IMR-90 (cell line): ENCODE measurements at regions not wholly inside any gene's neighbourhood (a gene's known extent, or its start where the extent isn't known, plus 50 kb on each side); places are given as distances from the start of the nearest gene placed in this dataset.

Experiments
- ATAC-seq: fragments of 200-7000 bp; cut with Tn5 transposase; 2 replicates; pipeline ENCODE4 v1.9.1; 2020; ENCODE audit warnings: low read depth, mild to moderate bottlenecking, moderate library complexity
- BruUV-seq: library from RNA; stranded (reverse); fragments of 400-500 nt; replicated peaks from 2 replicates; lab custom pipeline; 2021; lab: Mats Ljungman, UMichigan
- CTCF ChIA-PET: fragments of 300-600 bp; formaldehyde crosslinking; extraction: SDS; loops from one replicate; lab custom pipeline; 2021; ENCODE audit warnings: antibody characterized with exemption; lab: Yijun Ruan, JAX
- POLR2A ChIA-PET: fragments of 300-600 bp; sonication (Branson Sonifier 250); formaldehyde crosslinking; loops from one replicate; lab custom pipeline; 2022; ENCODE audit warnings: antibody characterized with exemption; ENCODE audit not compliant: unreplicated experiment; lab: Charles Lee
- DNase-seq: peaks from one replicate; pipeline ENCODE4 v3.0.0; 2013
- H2AFZ ChIP-seq: replicated peaks from 2 replicates; pipeline ENCODE3; 2013; ENCODE audit warnings: low read length, mild to moderate bottlenecking; ENCODE audit not compliant: poor library complexity
- H2AK5ac ChIP-seq: 2 replicates; pipeline ENCODE4 v1.6.1; 2013; ENCODE audit warnings: low read depth, low read length, inconsistent platforms
- H2AK9ac ChIP-seq: replicated peaks from 2 replicates; pipeline ENCODE3; 2013; ENCODE audit warnings: mild to moderate bottlenecking, low read depth, low read length, moderate library complexity; ENCODE audit not compliant: poor library complexity
- H2BK120ac ChIP-seq: 2 replicates; pipeline ENCODE4 v1.6.1; 2013; ENCODE audit warnings: low read depth, low read length, inconsistent platforms
- H2BK15ac ChIP-seq: 3 replicates; pipeline ENCODE4 v1.6.1; 2013; ENCODE audit warnings: low read depth, low read length, inconsistent platforms
- H2BK20ac ChIP-seq: 2 replicates; pipeline ENCODE4 v1.6.1; 2013; ENCODE audit warnings: low read depth, mild to moderate bottlenecking, inconsistent platforms, low read length, moderate library complexity
- H2BK5ac ChIP-seq: 2 replicates; pipeline ENCODE4 v1.6.1; 2013; ENCODE audit warnings: mild to moderate bottlenecking, low read depth, low read length, inconsistent platforms; ENCODE audit not compliant: poor library complexity, severe bottlenecking
- H3K14ac ChIP-seq: replicated peaks from 2 replicates; pipeline ENCODE4 v1.6.1; 2013; ENCODE audit warnings: low read depth, low read length, inconsistent platforms
- H3K18ac ChIP-seq: 2 replicates; pipeline ENCODE4 v1.6.1; 2013; ENCODE audit warnings: low read depth, low read length, control low read depth
- H3K23ac ChIP-seq: 2 replicates; pipeline ENCODE4 v1.6.1; 2013; ENCODE audit warnings: low read depth, low read length, inconsistent platforms
- H3K27ac ChIP-seq: 2 replicates; pipeline ENCODE4 v1.5.1; 2013; ENCODE audit warnings: mild to moderate bottlenecking, control low read depth, low read length; ENCODE audit not compliant: insufficient read depth
- H3K27me3 ChIP-seq: 2 replicates; pipeline ENCODE4 v1.6.1; 2013; ENCODE audit warnings: low read length; ENCODE audit not compliant: control insufficient read depth, insufficient read depth
- H3K36me3 ChIP-seq: 2 replicates; pipeline ENCODE4 v1.6.1; 2013; ENCODE audit warnings: low read length, mixed read lengths; ENCODE audit not compliant: control insufficient read depth, insufficient read depth
- H3K4ac ChIP-seq: 2 replicates; pipeline ENCODE4 v1.6.1; 2013; ENCODE audit warnings: low read depth, low read length, inconsistent platforms
- H3K4me1 ChIP-seq: 2 replicates; pipeline ENCODE4 v1.6.1; 2013; ENCODE audit warnings: low read length, mixed read lengths; ENCODE audit not compliant: control insufficient read depth, insufficient read depth
- H3K4me2 ChIP-seq: 2 replicates; pipeline ENCODE4 v1.6.1; 2013; ENCODE audit warnings: low read depth, mild to moderate bottlenecking, control low read depth, low read length, moderate library complexity
- H3K4me3 ChIP-seq: 2 replicates; pipeline ENCODE4 v1.5.1; 2013; ENCODE audit warnings: low read depth, mild to moderate bottlenecking, control low read depth, low read length, moderate library complexity; ENCODE audit not compliant: insufficient read depth
- H3K56ac ChIP-seq: 2 replicates; pipeline ENCODE4 v1.6.1; 2013; ENCODE audit warnings: low read length, inconsistent platforms; ENCODE audit not compliant: insufficient read depth; ENCODE audit errors: extremely low read depth
- H3K79me1 ChIP-seq, 2 experiments: 2 replicates each; pipeline ENCODE4 v1.6.1; 2013; ENCODE audit warnings: low read length in 2 of 2, inconsistent platforms in 1 of 2, low read depth in 1 of 2
- H3K9ac ChIP-seq: 2 replicates; pipeline ENCODE4 v1.6.1; 2013; ENCODE audit warnings: low read depth, low read length, control low read depth
- H3K9me1 ChIP-seq: 2 replicates; pipeline ENCODE4 v1.6.1; 2013; ENCODE audit warnings: low read length, inconsistent platforms; ENCODE audit not compliant: insufficient read depth
- H3K9me3 ChIP-seq: 2 replicates; pipeline ENCODE4 v1.6.1; 2013; ENCODE audit warnings: low read length; ENCODE audit not compliant: control insufficient read depth, insufficient read depth
- H4K20me1 ChIP-seq: 2 replicates; pipeline ENCODE4 v1.6.1; 2013; ENCODE audit warnings: low read length, inconsistent platforms; ENCODE audit not compliant: insufficient read depth
- H4K5ac ChIP-seq: 2 replicates; pipeline ENCODE4 v1.6.1; 2013; ENCODE audit warnings: mild to moderate bottlenecking, low read depth, low read length, control low read depth
- H4K8ac ChIP-seq, 2 experiments: 2 replicates each; pipeline ENCODE4 v1.6.1; 2013; ENCODE audit warnings: low read depth in 2 of 2, low read length in 2 of 2, control low read depth in 1 of 2, inconsistent platforms in 1 of 2
- H4K91ac ChIP-seq: 2 replicates; pipeline ENCODE4 v1.6.1; 2013; ENCODE audit warnings: low read depth, low read length, inconsistent platforms; ENCODE audit not compliant: insufficient read depth
- BHLHE40 ChIP-seq: fragments of 150-350 bp; IDR thresholded peaks from 2 replicates; pipeline ENCODE4 v1.6.1; 2016; ENCODE audit warnings: mild to moderate bottlenecking, low read depth, low read length
- CEBPB ChIP-seq: IDR thresholded peaks from 2 replicates; pipeline ENCODE4 v1.6.1; 2012; ENCODE audit warnings: low read depth, low read length, improper control_type of control experiment
- CHD1 ChIP-seq: IDR thresholded peaks from 2 replicates; pipeline ENCODE4 v1.6.1; 2012; ENCODE audit warnings: low read depth, low read length, improper control_type of control experiment
- CTCF ChIP-seq: conservative IDR thresholded peaks from 2 replicates; pipeline ENCODE4 v1.5.1; 2012; ENCODE audit warnings: mild to moderate bottlenecking, low read depth, low read length, improper control_type of control experiment
- FOS ChIP-seq: fragments of 150-350 bp; IDR thresholded peaks from 2 replicates; pipeline ENCODE4 v1.6.1; 2016; ENCODE audit warnings: low read depth, low read length
- MAFK ChIP-seq: IDR thresholded peaks from 2 replicates; pipeline ENCODE4 v1.6.1; 2012; ENCODE audit warnings: low read depth, low read length, improper control_type of control experiment
- MAZ ChIP-seq: IDR thresholded peaks from 2 replicates; pipeline ENCODE4 v1.6.1; 2012; ENCODE audit warnings: low read depth, mild to moderate bottlenecking, low read length, improper control_type of control experiment, moderate library complexity, borderline replicate concordance
- MXI1 ChIP-seq: IDR thresholded peaks from 2 replicates; pipeline ENCODE4 v1.6.1; 2012; ENCODE audit warnings: low read depth, mild to moderate bottlenecking, low read length, moderate library complexity, borderline replicate concordance
- NFE2L2 ChIP-seq: fragments of 150-350 bp; IDR thresholded peaks from 2 replicates; pipeline ENCODE4 v1.6.1; 2016; ENCODE audit warnings: low read depth, mild to moderate bottlenecking, low read length
- POLR2A ChIP-seq: IDR thresholded peaks from 2 replicates; pipeline ENCODE4 v1.6.1; 2012; ENCODE audit warnings: mild to moderate bottlenecking, low read depth, low read length
- RAD21 ChIP-seq: IDR thresholded peaks from 2 replicates; pipeline ENCODE4 v1.6.1; 2012; ENCODE audit warnings: low read length, improper control_type of control experiment
- RCOR1 ChIP-seq: IDR thresholded peaks from 2 replicates; pipeline ENCODE4 v1.6.1; 2012; ENCODE audit warnings: mild to moderate bottlenecking, low read length, improper control_type of control experiment; ENCODE audit not compliant: insufficient replicate concordance
- RFX5 ChIP-seq: IDR thresholded peaks from 2 replicates; pipeline ENCODE4 v1.8.0; 2012; ENCODE audit warnings: low read depth, mild to moderate bottlenecking, low read length, moderate library complexity
- SMC3 ChIP-seq: fragments of 150-350 bp; IDR thresholded peaks from 2 replicates; pipeline ENCODE4 v1.6.1; 2016; ENCODE audit warnings: low read depth, mild to moderate bottlenecking, antibody characterized with exemption, low read length, moderate library complexity
- USF2 ChIP-seq: fragments of 150-350 bp; IDR thresholded peaks from 2 replicates; pipeline ENCODE4 v1.6.1; 2017; ENCODE audit warnings: mild to moderate bottlenecking, antibody characterized with exemption, low read length, low read depth
- WGBS, 2 experiments: methylation state at CpG; one replicate each; pipeline versions ENCODE4 v1.1.5 to v1.1.7; 2013; ENCODE audit warnings: missing lambda C conversion rate in 2 of 2; ENCODE audit not compliant: insufficient read length in 1 of 2; ENCODE audit errors: extremely low coverage in 2 of 2; 5-methylcytosine and 5-hydroxymethylcytosine counted together
- dilution Hi-C: fragments of 300-500 bp; cut with HindIII; formaldehyde crosslinking; loops from one replicate; pipeline ENCODE4 v1.14.3; 2018; ENCODE audit warnings: low sequenced_read_pairs; ENCODE audit not compliant: unreplicated experiment
- in situ Hi-C: fragments of 300-500 bp; cut with MboI; formaldehyde crosslinking; loops from 3 replicates; pipeline ENCODE4 v1.14.3; 2019; ENCODE audit warnings: low sequenced_read_pairs, inconsistent platforms, mixed read lengths
- intact Hi-C: fragments of 100-400 bp; cut with micrococcal nuclease; formaldehyde crosslinking; loops from 2 replicates; pipeline ENCODE4 v1.10.0; 2022
- TF ChIP-seq, protein P1 (sequence below): fragments of 150-350 bp; IDR thresholded peaks from 2 replicates; pipeline ENCODE4 v1.6.1; 2016; ENCODE audit warnings: low read depth, mild to moderate bottlenecking, low read length, moderate library complexity, borderline replicate concordance

DNA sequence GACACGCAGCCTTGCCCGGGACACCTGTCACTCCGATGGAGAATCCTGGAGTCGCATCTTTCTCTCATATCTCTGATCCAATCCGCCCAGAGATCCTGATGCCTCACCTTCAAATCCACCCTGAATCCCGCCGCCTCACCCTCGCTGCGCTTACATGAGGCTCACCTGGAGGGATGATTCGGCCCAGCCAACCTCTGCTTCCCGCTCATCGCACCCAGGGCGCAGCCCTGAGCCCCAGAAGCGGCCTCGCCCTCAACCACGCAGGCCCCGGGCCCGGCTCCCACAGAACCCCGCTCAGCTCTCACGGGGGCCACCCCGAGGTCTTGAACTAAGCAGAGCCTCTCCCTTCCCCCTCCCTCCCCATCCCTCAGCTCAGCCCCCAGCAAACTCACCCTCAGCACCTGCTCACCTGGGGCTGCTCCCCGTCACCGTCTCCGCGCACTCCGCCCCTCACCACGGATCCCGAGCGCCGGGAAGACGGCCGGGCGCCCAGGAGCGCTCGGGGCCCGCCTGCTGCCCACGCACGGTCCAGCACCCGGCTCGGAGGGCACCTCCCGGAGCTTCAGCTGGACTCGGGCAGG, 160.0 kb downstream of the NDUFA10 start:
- no peak overlapping the region for H2AK9ac ChIP-seq
- DNase-seq: no peak
- no peak overlapping the region for H3K4me3 ChIP-seq
- peaks cover 23% of the 10 kb centered on the region for H3K9me3 ChIP-seq
- H3K4me2 ChIP-seq: no peak overlapping the region
- no peak overlapping the region for H4K8ac ChIP-seq
- H4K20me1 ChIP-seq: no peaks in the 10 kb centered on the region
- H3K27me3 ChIP-seq: no peaks in the 10 kb centered on the region
- no peak overlapping the region for H3K56ac ChIP-seq
- H3K9me1 ChIP-seq: no peaks in the 10 kb centered on the region
- in situ Hi-C loops (no loop called here), intact Hi-C loops (no loop called here), dilution Hi-C loops (no loop called here)
- H4K91ac ChIP-seq: no peak overlapping the region
- H3K14ac ChIP-seq: no peak overlapping the region
- H2BK20ac ChIP-seq: no peak overlapping the region
- no peak overlapping the region for H2AK5ac ChIP-seq
- no peak overlapping the region for H3K4ac ChIP-seq
- H3K18ac ChIP-seq: no peak overlapping the region
- POLR2A ChIA-PET: no interaction called here
- H3K27ac ChIP-seq: no peak overlapping the region
- H3K36me3 ChIP-seq: no peaks in the 10 kb centered on the region
- no peak overlapping the region for H3K23ac ChIP-seq
- BruUV-seq: no TSS peak
- no peak overlapping the region for H4K5ac ChIP-seq
- H2AFZ ChIP-seq: no peak overlapping the region
- H3K9ac ChIP-seq: no peak overlapping the region
- H2BK120ac ChIP-seq: no peak overlapping the region
- 88% methylated on average over 17 of the region's 42 CpGs; no CpG with 5 or more reads in 1 of the 2 experiments for WGBS, 2 experiments
- no peaks in the 10 kb centered on the region for H3K79me1 ChIP-seq
- CTCF ChIA-PET: no interaction called here
- ATAC-seq: no peak
- no peaks in the 10 kb centered on the region for H3K4me1 ChIP-seq
- TF ChIP-seq POLR2A: no peak
- TF ChIP-seq RCOR1: no peak
- TF ChIP-seq, protein P1, sequence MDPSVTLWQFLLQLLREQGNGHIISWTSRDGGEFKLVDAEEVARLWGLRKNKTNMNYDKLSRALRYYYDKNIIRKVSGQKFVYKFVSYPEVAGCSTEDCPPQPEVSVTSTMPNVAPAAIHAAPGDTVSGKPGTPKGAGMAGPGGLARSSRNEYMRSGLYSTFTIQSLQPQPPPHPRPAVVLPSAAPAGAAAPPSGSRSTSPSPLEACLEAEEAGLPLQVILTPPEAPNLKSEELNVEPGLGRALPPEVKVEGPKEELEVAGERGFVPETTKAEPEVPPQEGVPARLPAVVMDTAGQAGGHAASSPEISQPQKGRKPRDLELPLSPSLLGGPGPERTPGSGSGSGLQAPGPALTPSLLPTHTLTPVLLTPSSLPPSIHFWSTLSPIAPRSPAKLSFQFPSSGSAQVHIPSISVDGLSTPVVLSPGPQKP: no peak
- no peak for TF ChIP-seq RFX5
- TF ChIP-seq USF2: no peak
- no peak for TF ChIP-seq SMC3
- no peak for TF ChIP-seq MAFK
- TF ChIP-seq CHD1: no peak
- no peak for TF ChIP-seq FOS
- TF ChIP-seq MAZ: no peak
- no peak for TF ChIP-seq BHLHE40
- TF ChIP-seq NFE2L2: no peak
- TF ChIP-seq CTCF: no peak
- no peak for TF ChIP-seq RAD21
- TF ChIP-seq CEBPB: no peak
- TF ChIP-seq MXI1: no peak
- no peak overlapping the region for H2BK5ac ChIP-seq
- H2BK15ac ChIP-seq: no peak overlapping the region
